HepG2 (cell line): ENCODE measurements at regions not wholly inside any gene's neighbourhood (a gene's known extent, or its start where the extent isn't known, plus 50 kb on each side); places are given as distances from the start of the nearest gene placed in this dataset.

Source experiments
- ATAC-seq: fragments of 200-7000 bp; cut with Tn5 transposase; 3 replicates; pipeline ENCODE4 v1.9.1; 2020; ENCODE audit warnings: mild to moderate bottlenecking, moderate library complexity
- BruUV-seq: library from RNA; stranded (reverse); fragments of 400-500 nt; replicated peaks from 2 replicates; lab custom pipeline; 2021; lab: Mats Ljungman, UMichigan
- CTCF ChIA-PET: fragments of 300-600 bp; formaldehyde crosslinking; extraction: SDS; loops from one replicate; lab custom pipeline; 2021; ENCODE audit warnings: low total read pairs, inconsistent platforms, low intra/inter-chr PET ratio; lab: Yijun Ruan, JAX
- POLR2A ChIA-PET: fragments of 350-600 bp; sonication (Branson Sonifier 250); formaldehyde crosslinking; loops from one replicate; lab custom pipeline; 2020; ENCODE audit warnings: antibody characterized with exemption, inconsistent platforms; lab: Yijun Ruan, JAX
- DNase-seq: peaks from one replicate; pipeline ENCODE4 v3.0.0-alpha.2; 2015; ENCODE audit warnings: low spot score
- FAIRE-seq: peaks from 3 replicates; lab custom pipeline; 2011; peaks lifted over from hg19 to GRCh38; lab: Jason Lieb, UNC
- H2AFZ ChIP-seq: one replicate; pipeline ENCODE4 v1.6.1; 2011; ENCODE audit warnings: low read length, inconsistent platforms
- H3K27ac ChIP-seq: fragments of 300-600 bp; 3 replicates; pipeline ENCODE4 v1.8.0; 2011; ENCODE audit warnings: mixed run types, mild to moderate bottlenecking, mixed read lengths, low read length, inconsistent platforms; ENCODE audit not compliant: insufficient read depth; ENCODE audit errors: extremely low read length
- H3K27me3 ChIP-seq, 2 experiments: fragments of 200-600 bp in 1 of 2; 2 replicates in 1 of 2; 3 replicates in 1 of 2; pipeline versions ENCODE4 v1.6.0 to v1.8.0; 2011; ENCODE audit warnings: low read length in 2 of 2, mild to moderate bottlenecking in 2 of 2, moderate library complexity in 2 of 2, inconsistent platforms in 1 of 2; ENCODE audit not compliant: insufficient read depth in 2 of 2, control insufficient read depth in 1 of 2
- H3K36me3 ChIP-seq, 2 experiments: fragments of 200-600 bp in 1 of 2; replicated peaks in 1 of 2; 2 replicates in 1 of 2; 3 replicates in 1 of 2; pipeline versions ENCODE4 v1.5.1 to v1.8.0; 2011; ENCODE audit warnings: low read length in 2 of 2, inconsistent platforms in 1 of 2; ENCODE audit not compliant: insufficient read depth in 2 of 2, control insufficient read depth in 1 of 2
- H3K4me1 ChIP-seq: 2 replicates; pipeline ENCODE4 v1.5.1; 2012; ENCODE audit warnings: low read length, inconsistent platforms; ENCODE audit not compliant: insufficient read depth
- H3K4me2 ChIP-seq: 2 replicates; pipeline ENCODE4 v1.6.0; 2011; ENCODE audit warnings: low read depth, low read length, inconsistent platforms
- H3K4me3 ChIP-seq, 3 experiments: fragments of 200-600 bp in 1 of 3; sonication (generic), shearing (Covaris generic) in 1 of 3; replicated peaks in 1 of 3; 2 replicates each; pipeline ENCODE4 v1.5.1; 2011 to 2016; ENCODE audit warnings: low read length in 3 of 3, inconsistent platforms in 2 of 3, low read depth in 2 of 3, mild to moderate bottlenecking in 2 of 3, control low read depth in 1 of 3, mixed read lengths in 1 of 3; ENCODE audit not compliant: insufficient read depth in 1 of 3
- H3K79me2 ChIP-seq: one replicate; pipeline ENCODE4 v1.6.1; 2011; ENCODE audit warnings: low read length, inconsistent platforms; ENCODE audit not compliant: insufficient read depth
- H3K9ac ChIP-seq: 2 replicates; pipeline ENCODE4 v1.6.0; 2011; ENCODE audit warnings: mild to moderate bottlenecking, low read depth, low read length, inconsistent platforms; ENCODE audit not compliant: insufficient read depth
- H3K9me3 ChIP-seq: 2 replicates; pipeline ENCODE4 v1.5.1; 2012; ENCODE audit warnings: mild to moderate bottlenecking, low read length
- H4K20me1 ChIP-seq: 2 replicates; pipeline ENCODE4 v1.6.0; 2011; ENCODE audit warnings: inconsistent platforms, mild to moderate bottlenecking, low read length, moderate library complexity; ENCODE audit not compliant: insufficient read depth
- GATAD1 ChIP-seq: IDR thresholded peaks from 2 replicates; pipeline ENCODE4 v1.6.1; 2016; ENCODE audit warnings: missing genetic modification reagents, missing compliant biosample characterization
- NFYB ChIP-seq: sonication (generic); formaldehyde crosslinking; IDR thresholded peaks from 2 replicates; pipeline ENCODE4 v1.4.0; 2020; ENCODE audit warnings: missing genetic modification reagents
- RAD21 ChIP-seq: fragments of 450-650 bp; formaldehyde crosslinking; IDR thresholded peaks from 2 replicates; pipeline ENCODE4 v1.5.0; 2020; ENCODE audit warnings: mild to moderate bottlenecking
- XRCC5 ChIP-seq: fragments of 200-400 bp; formaldehyde crosslinking; optimal IDR thresholded peaks from 2 replicates; pipeline ENCODE3; 2017; ENCODE audit warnings: mild to moderate bottlenecking, low read length
- ZMYM4 ChIP-seq: sonication (generic); formaldehyde crosslinking; IDR thresholded peaks from 2 replicates; pipeline ENCODE4 v1.8.1; 2023; ENCODE audit warnings: mild to moderate bottlenecking, missing genetic modification reagents
- ZNF12 ChIP-seq: sonication (generic); formaldehyde crosslinking; IDR thresholded peaks from 2 replicates; pipeline ENCODE4 v1.5.0; 2020; ENCODE audit warnings: missing genetic modification reagents
- ZNF138 ChIP-seq: sonication (generic); formaldehyde crosslinking; IDR thresholded peaks from 2 replicates; pipeline ENCODE4 v1.5.0; 2020; ENCODE audit warnings: mild to moderate bottlenecking, low read depth, missing genetic modification reagents
- ZNF576 ChIP-seq: sonication (generic); formaldehyde crosslinking; IDR thresholded peaks from 2 replicates; pipeline ENCODE4 v1.4.0; 2020; ENCODE audit warnings: mild to moderate bottlenecking, missing genetic modification reagents
- WGBS: methylation state at CpG from one replicate; pipeline ENCODE4 v1.1.6; 2017; ENCODE audit warnings: low lambda C conversion rate; 5-methylcytosine and 5-hydroxymethylcytosine counted together
- in situ Hi-C: cut with HindIII; loops from 2 replicates; pipeline ENCODE4 v1.10.0; 2017; ENCODE audit warnings: low pct_unique_long_range_greater_than_20kb; ENCODE audit not compliant: extremely low pct_ligation_motif_present
- intact Hi-C: fragments of 100-400 bp; cut with micrococcal nuclease; formaldehyde crosslinking; loops from one replicate; pipeline ENCODE4 v1.10.0; 2022; ENCODE audit not compliant: unreplicated experiment
- TF ChIP-seq, protein P1 (sequence below): sonication (generic); formaldehyde crosslinking; IDR thresholded peaks from 2 replicates; pipeline ENCODE4 v1.5.1; 2020; ENCODE audit warnings: missing genetic modification reagents, mild to moderate bottlenecking, borderline replicate concordance
- TF ChIP-seq, protein P2 (sequence below): sonication (generic); formaldehyde crosslinking; IDR thresholded peaks from 2 replicates; pipeline ENCODE4 v1.8.0; 2022; ENCODE audit warnings: mild to moderate bottlenecking, missing genetic modification reagents, moderate library complexity
- TF ChIP-seq, protein P3 (sequence below): sonication (generic); formaldehyde crosslinking; IDR thresholded peaks from 2 replicates; pipeline ENCODE4 v1.4.0; 2020; ENCODE audit warnings: mild to moderate bottlenecking, missing genetic modification reagents

DNA sequence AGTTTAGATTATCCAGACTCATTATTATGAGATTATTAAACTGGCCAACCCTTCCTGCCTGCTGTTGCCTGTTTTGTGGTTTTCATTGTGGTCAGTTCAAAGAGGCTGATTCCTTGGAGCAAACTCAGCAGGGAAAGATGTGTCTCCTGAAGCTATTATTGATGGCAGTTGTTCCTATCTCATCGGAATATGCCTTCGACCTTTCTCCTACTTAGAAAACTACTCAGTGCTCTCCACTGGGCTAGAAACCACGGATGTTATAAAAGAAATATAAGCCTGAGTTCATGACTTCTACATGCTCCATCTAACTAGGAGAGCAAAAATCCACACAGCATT, 80.2 kb upstream of the NAV2 start:
- ChIA-PET CTCF (no interaction called here), POLR2A (no interaction called here)
- no peaks in the 10 kb centered on the region for H4K20me1 ChIP-seq
- in situ Hi-C loops, result no loop called here
- WGBS, result 17% methylated on average over 3 of the region's 3 CpGs
- ATAC-seq (no peak), FAIRE-seq (no peak), DNase-seq (no peak)
- H2AFZ ChIP-seq, result no peak overlapping the region
- no peak overlapping the region for H3K27ac ChIP-seq
- H3K9me3 ChIP-seq, result no peaks in the 10 kb centered on the region
- H3K27me3 ChIP-seq, result peaks cover 1 to 35% of the 10 kb centered on the region in 2 experiments; a peak in 4 of 5 replicates
- no TSS peak for BruUV-seq
- no peaks in the 10 kb centered on the region for H3K36me3 ChIP-seq
- H3K9ac ChIP-seq, result no peak overlapping the region
- no peaks in the 10 kb centered on the region for H3K79me2 ChIP-seq
- TF ChIP-seq, protein P1, sequence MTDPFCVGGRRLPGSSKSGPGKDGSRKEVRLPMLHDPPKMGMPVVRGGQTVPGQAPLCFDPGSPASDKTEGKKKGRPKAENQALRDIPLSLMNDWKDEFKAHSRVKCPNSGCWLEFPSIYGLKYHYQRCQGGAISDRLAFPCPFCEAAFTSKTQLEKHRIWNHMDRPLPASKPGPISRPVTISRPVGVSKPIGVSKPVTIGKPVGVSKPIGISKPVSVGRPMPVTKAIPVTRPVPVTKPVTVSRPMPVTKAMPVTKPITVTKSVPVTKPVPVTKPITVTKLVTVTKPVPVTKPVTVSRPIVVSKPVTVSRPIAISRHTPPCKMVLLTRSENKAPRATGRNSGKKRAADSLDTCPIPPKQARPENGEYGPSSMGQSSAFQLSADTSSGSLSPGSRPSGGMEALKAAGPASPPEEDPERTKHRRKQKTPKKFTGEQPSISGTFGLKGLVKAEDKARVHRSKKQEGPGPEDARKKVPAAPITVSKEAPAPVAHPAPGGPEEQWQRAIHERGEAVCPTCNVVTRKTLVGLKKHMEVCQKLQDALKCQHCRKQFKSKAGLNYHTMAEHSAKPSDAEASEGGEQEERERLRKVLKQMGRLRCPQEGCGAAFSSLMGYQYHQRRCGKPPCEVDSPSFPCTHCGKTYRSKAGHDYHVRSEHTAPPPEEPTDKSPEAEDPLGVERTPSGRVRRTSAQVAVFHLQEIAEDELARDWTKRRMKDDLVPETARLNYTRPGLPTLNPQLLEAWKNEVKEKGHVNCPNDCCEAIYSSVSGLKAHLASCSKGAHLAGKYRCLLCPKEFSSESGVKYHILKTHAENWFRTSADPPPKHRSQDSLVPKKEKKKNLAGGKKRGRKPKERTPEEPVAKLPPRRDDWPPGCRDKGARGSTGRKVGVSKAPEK (CRISPR knock-in tag), result no peak
- H3K4me2 ChIP-seq, result no peak overlapping the region
- intact Hi-C loops, result no loop called here
- H3K4me1 ChIP-seq, result no peaks in the 10 kb centered on the region
- no peak overlapping the region for H3K4me3 ChIP-seq

- Histone ChIP-seq H3K4me1 (no peaks in the 10 kb centered on the region), H3K79me2 (no peaks in the 10 kb centered on the region), H3K9ac (no peak overlapping the region), H3K27me3 (peaks cover 1 to 35% of the 10 kb centered on the region in 2 experiments; a peak in 3 of 5 replicates), H3K9me3 (no peaks in the 10 kb centered on the region), H3K4me3 (no peak overlapping the region), H3K36me3 (no peaks in the 10 kb centered on the region), H3K27ac (no peak overlapping the region), H2AFZ (no peak overlapping the region), H4K20me1 (no peaks in the 10 kb centered on the region), H3K4me2 (no peak overlapping the region)
- CTCF ChIA-PET, result no interaction called here
- 3% methylated on average over 9 of the region's 9 CpGs for WGBS
- FAIRE-seq (no peak), DNase-seq (no peak), ATAC-seq (no peak)
- BruUV-seq, result no TSS peak
- POLR2A ChIA-PET, result no interaction called here
- intact Hi-C loops (no loop called here), in situ Hi-C loops (no loop called here)
- TF ChIP-seq ZNF12 (no peak), NFYB (CRISPR knock-in tag) (no peak), RAD21 (CRISPR knock-in tag) (no peak), ZMYM4 (no peak), XRCC5 (no peak), ZNF576 (CRISPR knock-in tag) (no peak), ZNF138 (no peak), GATAD1 (CRISPR knock-in tag) (no peak)
- TF ChIP-seq, protein P2, sequence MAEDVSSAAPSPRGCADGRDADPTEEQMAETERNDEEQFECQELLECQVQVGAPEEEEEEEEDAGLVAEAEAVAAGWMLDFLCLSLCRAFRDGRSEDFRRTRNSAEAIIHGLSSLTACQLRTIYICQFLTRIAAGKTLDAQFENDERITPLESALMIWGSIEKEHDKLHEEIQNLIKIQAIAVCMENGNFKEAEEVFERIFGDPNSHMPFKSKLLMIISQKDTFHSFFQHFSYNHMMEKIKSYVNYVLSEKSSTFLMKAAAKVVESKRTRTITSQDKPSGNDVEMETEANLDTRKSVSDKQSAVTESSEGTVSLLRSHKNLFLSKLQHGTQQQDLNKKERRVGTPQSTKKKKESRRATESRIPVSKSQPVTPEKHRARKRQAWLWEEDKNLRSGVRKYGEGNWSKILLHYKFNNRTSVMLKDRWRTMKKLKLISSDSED (CRISPR knock-in tag), result no peak
- TF ChIP-seq, protein P3, sequence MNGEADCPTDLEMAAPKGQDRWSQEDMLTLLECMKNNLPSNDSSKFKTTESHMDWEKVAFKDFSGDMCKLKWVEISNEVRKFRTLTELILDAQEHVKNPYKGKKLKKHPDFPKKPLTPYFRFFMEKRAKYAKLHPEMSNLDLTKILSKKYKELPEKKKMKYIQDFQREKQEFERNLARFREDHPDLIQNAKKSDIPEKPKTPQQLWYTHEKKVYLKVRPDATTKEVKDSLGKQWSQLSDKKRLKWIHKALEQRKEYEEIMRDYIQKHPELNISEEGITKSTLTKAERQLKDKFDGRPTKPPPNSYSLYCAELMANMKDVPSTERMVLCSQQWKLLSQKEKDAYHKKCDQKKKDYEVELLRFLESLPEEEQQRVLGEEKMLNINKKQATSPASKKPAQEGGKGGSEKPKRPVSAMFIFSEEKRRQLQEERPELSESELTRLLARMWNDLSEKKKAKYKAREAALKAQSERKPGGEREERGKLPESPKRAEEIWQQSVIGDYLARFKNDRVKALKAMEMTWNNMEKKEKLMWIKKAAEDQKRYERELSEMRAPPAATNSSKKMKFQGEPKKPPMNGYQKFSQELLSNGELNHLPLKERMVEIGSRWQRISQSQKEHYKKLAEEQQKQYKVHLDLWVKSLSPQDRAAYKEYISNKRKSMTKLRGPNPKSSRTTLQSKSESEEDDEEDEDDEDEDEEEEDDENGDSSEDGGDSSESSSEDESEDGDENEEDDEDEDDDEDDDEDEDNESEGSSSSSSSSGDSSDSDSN (CRISPR knock-in tag), result no peak
These were observed 80.7 kb upstream of the NAV2 start for GRCh38 chr11:19631712-19632498.
